GM19324 (cell line): ENCODE measurements at regions not wholly inside any gene's neighbourhood (a gene's known extent, or its start where the extent isn't known, plus 50 kb on each side); places are given as distances from the start of the nearest gene placed in this dataset.
"Not testable (repeated sequence)": the region's sequence is repeated elsewhere in the genome, so short reads cannot be mapped to it uniquely, and the experiment has no call there.

ENCODE experiments used
- ATAC-seq: cut with Tn5 transposase; IDR thresholded peaks from one replicate; pipeline ENCODE4 v1.9.1; 2021; ENCODE audit warnings: mild to moderate bottlenecking, moderate library complexity; ENCODE audit not compliant: unreplicated experiment, low FRiP score

DNA sequence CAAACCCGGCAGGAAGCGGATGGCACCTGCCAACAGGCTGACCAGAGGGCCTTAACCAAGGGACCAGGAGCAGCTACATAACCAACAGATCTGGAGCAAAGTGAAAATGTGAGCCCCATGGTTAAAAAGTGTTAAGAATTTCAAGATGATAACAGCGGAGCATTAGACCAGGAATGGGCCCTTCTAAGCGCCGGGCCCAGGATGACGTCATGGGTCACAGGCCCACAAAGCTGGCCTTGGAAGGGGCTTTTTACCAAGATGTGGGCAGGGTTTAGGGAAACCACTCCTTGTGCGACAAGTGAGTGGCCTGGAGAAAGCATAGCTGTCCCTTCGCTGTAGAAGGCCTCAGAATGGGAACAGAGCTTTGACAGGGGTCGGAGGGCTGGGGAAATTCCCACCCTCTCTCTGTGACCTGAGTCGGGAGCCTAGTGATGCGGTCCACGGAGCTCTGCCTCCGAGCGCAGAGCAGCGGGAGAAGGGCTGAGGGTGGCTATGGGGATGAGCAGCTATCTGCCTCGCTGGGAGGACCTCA lies 84.4 kb upstream of the RPL38 start:
- no peak for ATAC-seq

DNA sequence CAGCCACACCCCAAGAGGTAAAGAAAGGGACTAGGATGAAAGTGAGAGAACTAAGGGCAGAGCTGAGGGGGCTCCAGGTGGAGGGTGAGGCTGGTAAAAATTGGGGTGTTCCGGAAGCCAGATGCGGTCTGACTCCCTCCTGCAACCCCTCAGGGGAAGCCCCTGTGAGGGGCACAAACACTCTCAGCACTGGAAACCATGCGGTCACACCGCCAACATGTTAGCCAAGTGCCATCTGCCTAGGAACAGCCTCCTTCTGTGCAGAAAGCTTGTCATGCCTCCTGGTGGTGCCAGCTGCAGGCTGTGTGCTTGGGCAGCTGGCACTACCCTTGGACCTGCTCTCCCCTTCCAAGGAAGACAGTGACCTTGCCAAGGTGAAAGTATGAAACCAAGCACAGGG lies 83.5 kb upstream of the RPL38 start:
- no peak for ATAC-seq

DNA sequence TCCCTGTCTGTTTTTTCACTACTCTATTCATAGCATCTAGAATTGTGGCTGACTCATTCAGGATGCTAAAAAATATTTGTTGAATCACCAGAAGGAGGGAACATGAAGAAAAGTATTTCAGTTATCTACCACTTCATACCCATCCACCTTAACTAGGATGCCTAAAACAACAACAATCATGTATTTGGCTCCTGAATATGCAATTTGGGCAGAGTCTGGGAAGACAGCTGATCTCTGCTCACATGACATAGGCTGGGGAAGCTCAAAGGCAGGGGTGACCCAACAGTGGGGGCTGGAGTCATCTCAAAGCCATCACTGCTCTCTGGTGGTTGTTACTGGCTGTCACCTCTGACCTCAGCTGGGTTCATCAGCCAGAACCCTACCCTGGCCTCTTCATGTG lies 80.1 kb upstream of the RPL38 start:
- ATAC-seq, result no peak

DNA sequence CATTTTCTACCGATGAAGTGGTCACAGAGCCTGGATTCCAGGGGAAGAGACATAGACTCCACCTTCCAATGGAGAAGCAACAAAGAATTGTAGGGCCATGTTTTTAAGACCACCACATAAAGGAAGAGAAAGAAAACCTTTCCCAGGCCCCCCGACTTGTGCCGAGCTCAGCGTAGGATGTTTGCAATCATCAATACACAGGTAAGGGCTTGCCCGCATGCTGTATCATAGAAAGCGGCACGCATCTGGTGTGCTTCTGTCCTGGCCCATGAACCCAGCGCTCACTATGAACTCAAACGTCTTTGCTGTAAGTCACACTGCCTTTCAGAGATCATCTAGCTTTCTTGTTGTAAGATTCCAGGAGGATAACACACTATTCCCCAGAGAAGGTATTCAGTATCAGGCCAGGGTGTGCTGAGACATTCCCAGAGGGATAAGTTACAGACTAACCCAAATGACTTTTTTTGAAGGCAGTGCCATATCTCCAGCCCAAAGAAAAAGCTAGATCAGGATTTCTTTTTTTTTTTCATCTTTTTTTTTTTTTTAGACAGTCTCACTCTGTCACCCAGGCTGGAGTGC lies 79.5 kb upstream of the RPL38 start:
- ATAC-seq, result no peak

DNA sequence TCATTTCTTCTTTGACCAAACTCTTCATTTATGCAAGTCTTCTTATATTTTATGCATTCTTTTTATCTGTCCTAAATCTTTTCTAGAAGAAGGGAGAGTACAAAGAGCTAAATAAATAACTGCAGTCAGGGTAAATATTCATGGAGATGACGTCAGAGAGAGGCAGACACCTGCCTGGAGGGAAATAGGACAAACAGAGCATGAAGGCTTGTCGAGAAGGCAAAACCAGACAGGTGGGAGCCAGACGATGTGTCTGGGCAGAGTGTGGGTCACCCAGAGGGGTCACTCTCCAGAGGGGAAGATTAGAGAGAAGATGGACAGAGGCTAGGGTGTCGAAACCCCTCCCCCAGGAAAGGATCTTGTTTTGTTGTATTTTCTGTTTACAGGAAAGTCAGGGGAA lies 78.3 kb upstream of the RPL38 start:
- ATAC-seq, result no peak

DNA sequence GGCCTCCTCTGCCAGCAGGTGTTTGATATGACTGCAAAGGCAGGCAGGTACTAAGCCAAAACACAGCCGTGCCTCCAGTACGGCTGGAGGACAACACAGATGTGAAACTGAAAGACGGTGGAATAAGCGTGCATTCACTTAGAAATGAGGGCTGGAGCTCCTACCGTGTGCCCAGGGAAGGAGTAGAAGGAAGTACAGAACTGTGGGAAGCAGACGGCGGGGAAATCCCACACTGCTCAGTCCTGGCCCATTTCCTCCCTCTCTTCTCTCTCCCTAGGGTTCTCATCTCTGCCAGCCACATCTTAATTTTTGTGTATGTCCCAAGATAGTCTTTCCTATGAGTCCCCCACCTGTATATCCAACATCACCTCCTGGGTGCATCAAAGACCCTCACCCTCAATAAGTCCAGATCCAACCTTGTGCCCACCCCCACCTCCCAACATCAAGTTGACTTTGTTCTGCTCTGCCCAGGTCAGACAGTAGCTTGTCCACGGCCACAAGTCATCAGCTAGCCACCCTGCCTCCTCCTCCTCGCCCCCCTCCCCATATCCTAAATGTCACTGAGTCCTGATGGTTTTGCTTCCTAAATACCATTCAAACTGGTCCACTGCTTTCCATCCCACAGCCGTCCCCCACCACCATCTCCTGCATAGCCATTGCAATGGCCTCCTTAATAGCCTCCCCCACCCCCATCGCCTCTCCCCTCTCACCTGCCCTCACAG lies 77.1 kb upstream of the RPL38 start:
- no peak for ATAC-seq

DNA sequence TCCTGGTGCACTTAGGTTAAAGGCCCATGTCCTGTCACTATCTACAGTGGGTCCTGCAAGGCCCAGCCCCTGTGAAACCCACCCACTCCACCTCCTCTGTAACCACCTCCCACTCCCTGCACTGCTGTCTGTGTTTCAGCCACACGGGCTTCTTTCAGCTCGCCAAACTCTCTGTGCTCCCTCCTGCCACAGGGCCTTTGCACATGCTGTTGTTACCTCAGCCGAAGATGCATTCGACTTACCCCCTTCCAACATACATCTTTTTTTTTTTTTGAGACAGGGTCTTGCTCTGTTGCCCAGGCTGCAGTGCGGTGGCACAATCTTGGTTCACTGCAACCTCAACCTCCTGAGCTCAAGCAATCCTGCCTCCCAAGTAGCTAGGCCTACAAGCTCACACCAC lies 76.5 kb upstream of the RPL38 start:
- no peak for ATAC-seq

DNA sequence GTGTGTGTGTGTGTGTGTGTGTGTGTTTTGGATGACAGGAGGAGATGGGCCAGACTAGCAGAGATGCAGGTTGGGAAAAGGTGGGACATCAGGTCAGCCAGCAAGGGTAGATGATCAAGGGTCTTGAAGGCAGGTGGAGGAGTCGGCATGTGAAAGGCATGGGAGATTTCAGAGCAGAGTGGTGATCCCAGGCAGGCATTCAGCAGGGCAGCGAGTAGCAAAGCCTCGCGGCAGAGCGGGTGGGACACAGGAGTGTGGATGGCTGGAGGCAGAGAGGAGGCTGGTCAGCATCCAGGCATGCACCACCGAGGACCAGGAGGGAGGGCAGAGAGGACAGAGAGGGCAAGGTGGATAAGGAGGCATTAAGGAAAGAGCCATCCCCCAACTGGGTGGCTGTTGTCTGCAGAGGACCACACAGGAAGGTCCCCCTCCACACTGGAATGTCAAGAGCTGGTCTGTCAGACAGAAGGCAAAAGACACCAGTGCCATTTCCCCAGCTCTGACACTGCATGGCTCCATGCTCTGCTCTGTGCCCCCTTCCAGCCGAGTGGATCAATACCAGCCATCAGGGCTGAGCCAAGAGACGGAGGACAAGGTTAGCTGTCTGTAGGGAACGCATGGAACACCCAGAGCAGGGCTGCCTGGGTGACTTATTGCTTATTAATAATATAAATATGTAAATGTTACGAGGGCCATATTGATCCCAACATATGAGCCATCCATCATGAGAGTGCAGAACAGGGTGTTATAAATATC lies 74.8 kb upstream of the RPL38 start:
- no peak for ATAC-seq

DNA sequence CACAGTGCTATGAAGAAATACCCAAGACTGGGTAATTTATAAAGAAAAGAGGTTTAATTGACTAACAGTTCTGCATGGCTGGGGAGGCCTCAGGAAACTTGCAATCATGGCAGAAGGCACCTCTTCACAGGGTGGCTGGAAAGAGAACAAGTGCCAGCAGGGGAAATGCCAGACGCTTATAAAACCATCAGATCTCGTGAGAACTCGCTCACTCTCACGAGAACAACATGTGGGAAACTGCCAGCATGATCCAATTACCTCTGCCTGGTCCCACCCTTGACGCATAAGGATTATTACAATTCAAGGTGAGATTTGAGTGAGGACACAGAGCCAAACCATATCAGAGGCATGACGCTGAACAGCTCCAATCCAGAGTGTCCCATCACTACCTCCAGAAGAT lies 73.7 kb upstream of the RPL38 start:
- not testable (repeated sequence) for ATAC-seq

DNA sequence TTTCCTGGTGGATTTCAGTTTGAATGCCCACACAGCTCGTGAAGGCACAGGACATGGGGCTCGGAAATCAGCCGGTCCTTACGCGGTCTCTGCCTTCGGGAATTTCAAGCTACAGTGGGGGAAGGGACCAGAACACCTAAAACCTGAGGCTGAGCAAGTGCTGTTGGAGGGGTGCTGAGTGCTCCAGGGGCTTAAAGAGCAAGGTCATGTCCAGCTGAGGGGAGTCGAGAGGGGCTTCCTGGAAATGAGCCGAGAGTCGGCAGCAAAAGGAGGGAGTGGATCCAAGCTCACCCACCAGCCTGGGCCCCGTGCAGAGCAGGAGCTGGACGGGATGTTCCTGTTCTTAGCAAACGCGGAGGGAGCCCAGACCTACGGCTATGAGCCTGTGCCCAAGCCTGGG lies 73.2 kb upstream of the RPL38 start:
- ATAC-seq, result no peak

DNA sequence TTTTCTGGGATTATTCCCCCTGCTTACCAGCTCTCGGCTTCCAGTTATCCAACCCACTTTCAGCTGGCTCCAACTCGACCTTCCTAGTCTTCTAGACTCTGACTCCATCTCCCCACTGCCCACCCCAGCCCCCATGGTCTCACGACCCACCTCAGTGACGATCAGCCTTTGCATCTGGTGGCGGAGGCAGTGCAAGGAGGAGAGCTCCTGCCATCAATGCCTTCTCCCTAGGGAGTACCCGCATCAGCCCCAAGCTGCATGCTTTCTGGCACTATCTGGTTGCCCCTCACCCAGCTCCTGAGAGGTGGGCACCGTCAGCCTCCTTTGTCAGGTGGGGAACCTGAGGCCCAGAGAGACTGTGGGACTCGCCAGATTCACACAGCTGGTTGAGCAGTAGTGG lies 72.6 kb upstream of the RPL38 start:
- ATAC-seq, result no peak

DNA sequence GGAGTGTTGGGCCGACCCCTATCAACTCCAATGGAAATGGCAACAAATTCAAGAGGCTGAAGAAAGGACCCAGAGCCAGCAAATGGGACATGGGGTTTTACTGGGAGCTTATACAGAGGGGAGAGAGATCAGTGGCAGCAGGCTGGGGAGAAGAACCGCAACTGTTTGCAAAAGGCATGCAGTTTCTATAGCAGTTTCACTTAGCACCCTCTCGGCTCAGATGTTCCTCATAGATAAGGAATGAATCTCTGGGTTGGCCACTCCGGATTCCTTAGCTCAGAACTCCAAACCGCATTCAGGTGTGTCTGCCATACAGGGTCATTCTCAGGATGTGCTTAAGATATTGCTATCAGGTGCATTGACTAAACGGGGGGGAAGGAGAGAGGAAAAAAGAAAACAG lies 71.1 kb upstream of the RPL38 start:
- no peak for ATAC-seq

DNA sequence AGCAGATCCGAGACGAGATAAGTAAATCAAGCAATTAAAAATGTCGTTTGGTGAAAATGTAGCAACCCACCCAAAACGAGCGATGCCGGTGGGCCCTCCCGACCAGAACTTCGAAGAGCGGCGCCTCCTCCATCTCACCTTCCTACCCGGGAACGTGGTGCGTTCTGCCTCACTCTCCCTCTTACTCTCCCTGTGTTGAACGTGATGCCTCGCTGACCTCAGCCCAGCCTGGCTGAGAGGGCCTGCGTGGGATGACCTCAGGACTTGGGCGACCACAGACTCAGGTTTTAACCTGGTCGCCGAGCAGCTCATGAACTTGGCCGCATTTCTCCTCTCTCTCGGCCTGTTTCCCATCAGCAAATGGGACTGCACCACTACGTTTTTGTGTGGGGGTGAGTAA lies 69.7 kb upstream of the RPL38 start:
- ATAC-seq, result no peak

DNA sequence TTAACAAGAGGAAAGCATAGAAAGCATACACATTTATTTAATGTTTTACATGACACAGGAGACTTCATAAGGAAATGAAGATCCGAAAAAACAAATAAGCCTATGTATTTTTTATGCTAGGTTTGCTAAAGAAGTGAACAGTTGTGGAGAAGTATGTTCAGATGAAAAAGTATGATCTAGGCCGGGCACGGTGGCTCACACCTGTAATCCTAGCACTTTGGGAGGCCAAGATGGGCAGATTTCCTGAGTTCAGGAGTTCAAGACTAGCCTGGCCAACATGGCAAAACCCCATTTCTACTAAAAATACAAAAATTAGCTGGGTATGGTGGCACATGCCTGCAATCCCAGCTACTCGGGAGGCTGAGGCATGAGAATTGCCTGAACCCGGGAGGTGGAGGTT lies 69.2 kb upstream of the RPL38 start:
- ATAC-seq, result not testable (repeated sequence)

DNA sequence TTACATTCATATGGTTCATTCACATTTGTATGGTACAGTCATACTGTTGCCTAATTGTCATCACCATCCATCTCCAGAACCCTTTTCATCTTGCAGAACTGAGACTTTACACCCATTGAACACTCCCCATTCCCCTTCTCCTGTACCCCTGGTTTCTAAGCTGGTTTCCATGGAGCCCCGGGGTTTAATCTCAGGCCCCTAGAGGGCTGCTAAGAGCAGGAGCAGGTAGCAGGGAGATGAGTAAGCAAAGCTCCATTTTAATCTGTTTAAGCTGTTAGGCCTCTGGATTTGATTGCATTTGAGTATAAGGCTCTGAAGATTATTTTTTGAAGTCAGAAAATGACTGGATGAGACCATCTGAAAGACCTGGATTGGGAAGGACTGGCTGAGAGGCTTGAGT lies 68.5 kb upstream of the RPL38 start:
- ATAC-seq, result no peak

DNA sequence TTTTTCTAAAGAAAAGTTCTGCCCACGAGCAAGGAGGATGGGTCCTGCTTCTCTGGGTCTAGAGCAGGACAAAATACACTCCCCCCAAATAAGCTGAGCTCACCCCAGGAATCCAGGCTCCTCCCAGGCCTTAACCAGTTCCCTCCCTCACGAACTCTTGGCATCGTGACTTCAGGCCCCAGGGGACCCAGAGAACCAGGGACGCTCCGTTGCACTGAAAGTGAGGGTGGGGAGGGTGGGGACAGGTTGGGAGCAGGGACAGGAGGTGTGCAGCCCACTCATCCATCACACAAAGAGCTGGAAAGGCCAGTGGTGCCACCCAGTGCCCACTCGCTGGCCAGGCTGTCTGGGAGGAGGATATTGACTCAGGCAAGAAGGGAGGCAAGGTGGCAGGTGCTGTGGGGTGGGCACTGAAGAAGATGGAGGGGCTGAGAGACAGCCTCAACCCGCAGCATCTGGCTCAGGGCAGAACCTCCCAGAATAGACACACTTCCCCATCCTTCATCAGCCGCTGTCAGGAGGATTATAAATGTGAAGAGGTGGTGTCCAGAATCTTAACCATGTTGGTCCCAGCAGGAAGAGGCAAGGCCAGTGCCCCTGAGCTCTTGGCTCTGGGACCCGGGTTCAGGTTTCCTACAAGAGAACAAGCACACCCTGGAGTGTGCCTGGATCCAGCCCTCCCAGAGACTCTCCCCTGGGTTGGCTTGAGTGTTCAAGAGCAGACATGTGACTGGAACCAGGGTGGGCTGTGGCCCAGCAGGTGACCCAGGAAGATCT lies 67.9 kb upstream of the RPL38 start:
- ATAC-seq, result no peak

DNA sequence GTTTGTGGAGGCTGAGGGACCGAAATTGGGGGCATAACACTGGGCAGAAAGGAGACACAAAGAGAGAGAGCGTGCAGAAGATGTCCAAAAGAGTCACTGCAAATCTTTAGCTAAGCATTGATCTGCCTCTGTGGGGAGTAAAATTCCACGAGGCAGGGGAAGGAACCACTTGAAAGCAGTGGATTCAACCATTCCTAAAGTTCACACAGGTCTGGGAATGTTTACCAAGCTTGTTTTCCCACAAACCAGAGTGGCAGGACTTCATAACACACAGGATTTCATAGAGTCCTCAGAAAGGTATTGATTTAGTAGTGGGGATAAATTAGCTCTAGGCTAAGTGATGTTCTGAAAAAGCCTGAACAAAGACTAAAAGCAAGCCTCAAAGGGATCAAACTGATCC lies 66.1 kb upstream of the RPL38 start:
- no peak for ATAC-seq

DNA sequence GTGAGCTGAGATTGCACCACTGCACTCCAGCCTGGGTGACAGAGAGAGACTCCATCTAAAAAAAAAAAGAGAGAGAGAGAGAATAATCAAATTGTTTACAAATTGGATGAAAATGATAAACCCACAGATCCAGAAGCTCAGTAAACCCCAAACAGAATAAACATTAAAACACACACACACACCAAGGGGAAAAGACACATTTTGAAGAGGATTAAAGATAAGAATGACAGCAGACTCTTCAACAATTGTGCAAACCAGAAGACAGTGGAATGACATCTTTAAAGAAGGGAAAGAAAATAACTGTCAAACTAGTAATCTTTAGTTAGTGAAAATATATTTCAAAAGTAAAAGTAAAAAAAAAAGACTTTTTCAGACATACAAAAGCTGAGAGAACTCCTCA lies 64.4 kb upstream of the RPL38 start:
- ATAC-seq, result no peak

DNA sequence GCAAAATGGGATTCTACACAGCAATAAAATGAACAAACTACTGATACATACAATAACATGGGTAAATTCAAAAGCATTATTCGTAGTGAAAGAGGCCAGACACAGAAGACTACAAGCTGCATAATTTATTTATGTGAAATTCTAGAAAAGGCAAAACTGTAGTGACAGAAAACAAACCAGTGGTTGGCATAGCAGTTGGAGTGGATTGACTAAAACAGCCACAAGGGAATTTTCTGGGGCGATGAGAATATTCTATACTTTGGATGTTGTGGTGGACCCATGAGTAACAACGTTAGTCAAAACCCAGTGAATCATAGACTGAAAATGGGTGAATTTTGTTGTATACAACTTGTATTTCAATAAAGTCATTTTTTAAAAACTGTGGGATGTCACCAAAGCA lies 63.2 kb upstream of the RPL38 start:
- ATAC-seq, result no peak

DNA sequence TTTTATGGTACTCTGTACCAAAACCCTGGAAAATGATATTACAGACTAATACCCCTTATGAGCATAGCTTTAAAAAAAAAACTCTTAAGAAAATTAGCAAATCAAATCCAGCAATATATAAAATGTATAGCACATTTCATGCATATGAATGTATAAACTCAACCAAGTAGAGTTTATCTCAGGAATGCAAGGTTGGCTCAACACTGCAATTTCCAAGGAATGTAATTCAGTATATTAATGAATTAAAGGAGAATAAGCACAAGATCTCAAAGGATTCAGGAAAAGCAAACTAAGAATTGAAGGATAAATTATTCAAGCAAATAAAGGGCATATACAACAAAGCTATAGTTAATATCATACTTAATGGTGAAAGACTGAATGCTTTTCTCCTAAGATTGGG lies 61.9 kb upstream of the RPL38 start:
- ATAC-seq, result no peak

DNA sequence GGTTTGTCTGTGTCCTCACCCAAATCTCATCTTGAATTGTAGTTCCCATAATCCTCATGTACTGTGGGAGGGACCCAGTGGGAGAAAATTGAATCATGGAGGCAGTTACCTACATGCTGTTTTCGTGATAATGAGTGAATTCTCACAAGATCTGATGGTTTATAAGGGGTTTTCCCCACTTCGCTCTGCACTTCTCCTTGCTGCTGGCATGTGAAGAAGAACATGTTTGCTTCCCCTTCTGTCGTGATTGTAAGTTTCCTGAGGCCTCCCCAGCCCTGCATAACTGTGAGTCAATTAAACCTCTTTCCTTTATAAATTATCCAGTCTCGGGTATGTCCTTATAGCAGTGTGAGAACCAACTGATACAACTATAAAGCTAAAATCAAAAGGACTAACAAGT lies 60.2 kb upstream of the RPL38 start:
- ATAC-seq, result not testable (repeated sequence)
